ENCODE measurements at regions not wholly inside any gene's neighbourhood (a gene's known extent, or its start where the extent isn't known, plus 50 kb on each side); places are given as distances from the start of the nearest gene placed in this dataset.

DNA sequence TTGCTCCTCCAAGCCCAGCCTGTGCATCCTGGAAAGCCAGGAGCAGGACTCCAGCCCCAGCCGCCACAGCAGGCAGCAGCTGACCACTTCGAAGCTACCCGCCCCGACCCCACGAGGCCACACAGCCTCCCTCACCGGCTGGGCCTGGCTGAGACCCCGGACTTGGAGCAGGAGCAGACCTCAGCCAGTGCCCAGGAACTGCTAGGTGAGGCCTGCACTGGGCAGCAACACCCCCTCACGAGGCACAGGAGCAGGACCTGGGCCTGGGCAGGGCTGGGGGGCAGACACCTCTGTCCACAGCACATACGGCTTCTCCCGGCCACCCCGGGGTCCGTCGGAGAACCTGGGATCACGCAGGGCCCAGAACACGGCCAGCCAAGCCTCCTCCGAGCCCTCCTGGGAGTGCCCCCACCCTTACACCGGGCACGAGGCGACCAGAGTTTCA is 137.4 kb upstream of the C14orf180 start:
- TF ChIP-seq, protein P1, sequence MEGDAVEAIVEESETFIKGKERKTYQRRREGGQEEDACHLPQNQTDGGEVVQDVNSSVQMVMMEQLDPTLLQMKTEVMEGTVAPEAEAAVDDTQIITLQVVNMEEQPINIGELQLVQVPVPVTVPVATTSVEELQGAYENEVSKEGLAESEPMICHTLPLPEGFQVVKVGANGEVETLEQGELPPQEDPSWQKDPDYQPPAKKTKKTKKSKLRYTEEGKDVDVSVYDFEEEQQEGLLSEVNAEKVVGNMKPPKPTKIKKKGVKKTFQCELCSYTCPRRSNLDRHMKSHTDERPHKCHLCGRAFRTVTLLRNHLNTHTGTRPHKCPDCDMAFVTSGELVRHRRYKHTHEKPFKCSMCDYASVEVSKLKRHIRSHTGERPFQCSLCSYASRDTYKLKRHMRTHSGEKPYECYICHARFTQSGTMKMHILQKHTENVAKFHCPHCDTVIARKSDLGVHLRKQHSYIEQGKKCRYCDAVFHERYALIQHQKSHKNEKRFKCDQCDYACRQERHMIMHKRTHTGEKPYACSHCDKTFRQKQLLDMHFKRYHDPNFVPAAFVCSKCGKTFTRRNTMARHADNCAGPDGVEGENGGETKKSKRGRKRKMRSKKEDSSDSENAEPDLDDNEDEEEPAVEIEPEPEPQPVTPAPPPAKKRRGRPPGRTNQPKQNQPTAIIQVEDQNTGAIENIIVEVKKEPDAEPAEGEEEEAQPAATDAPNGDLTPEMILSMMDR (conservative IDR thresholded peaks at IDR 0.05) = no peak
- TF ChIP-seq EZH2 (IDR thresholded peaks at IDR 0.05; ENCODE audit: low read depth) = no peak
